ENCODE measurements at regions not wholly inside any gene's neighbourhood (a gene's known extent, or its start where the extent isn't known, plus 50 kb on each side); places are given as distances from the start of the nearest gene placed in this dataset.
"Not testable (repeated sequence)": the region's sequence is repeated elsewhere in the genome, so short reads cannot be mapped to it uniquely, and the experiment has no call there.

GRCh38 chr3:146359841-146360240 lies 108.9 kb upstream of the PLSCR4 start:
- H3K27ac ChIP-seq (ENCODE audit: insufficient read length, low read depth, low read length): no peak overlapping the region
- no peak overlapping the region for H3K23ac ChIP-seq (ENCODE audit: insufficient read length, low read depth, low read length)
- no peak overlapping the region for H2BK12ac ChIP-seq (ENCODE audit: insufficient read length, low read depth, low read length)
- H2BK15ac ChIP-seq (ENCODE audit: low read depth, low read length): no peak overlapping the region
- no peak overlapping the region for H2BK120ac ChIP-seq (ENCODE audit: low read depth, low read length, poor library complexity, severe bottlenecking)
- no peak for DNase-seq
- no peak for TF ChIP-seq CTCF (conservative IDR thresholded peaks at IDR 0.05)
- no peaks in the 10 kb centered on the region for H3K79me1 ChIP-seq (ENCODE audit: insufficient read depth, low read depth, low read length, poor library complexity, severe bottlenecking)
- no peaks in the 10 kb centered on the region for H3K4me1 ChIP-seq (ENCODE audit: insufficient read depth, low read length)
- H3K9me3 ChIP-seq (ENCODE audit: control insufficient read depth, low read depth, low read length): peaks cover 20% of the 10 kb centered on the region
- peaks cover 28 to 39% (median 36%) of the 10 kb centered on the region in 3 experiments for H3K36me3 Mint-ChIP-seq (ENCODE audit: insufficient read depth in 1 of 3, low read depth in 3 of 3)
- no peaks in the 10 kb centered on the region for H4K20me1 ChIP-seq (ENCODE audit: control insufficient read depth, insufficient read depth, insufficient read length)
- H2BK20ac ChIP-seq (ENCODE audit: low read depth, low read length, poor library complexity, severe bottlenecking): no peak overlapping the region
- H4K8ac ChIP-seq (replicated peaks; ENCODE audit: insufficient read length, low read depth, low read length): no peak overlapping the region
- H3K4me2 ChIP-seq (ENCODE audit: insufficient read depth, insufficient read length, low read length): no peak overlapping the region
- no peak overlapping the region for H3K4me3 Mint-ChIP-seq
- no peak overlapping the region for H2AFZ ChIP-seq (ENCODE audit: low read length)
- no peak overlapping the region for H4K5ac ChIP-seq (ENCODE audit: insufficient read length, low read depth, low read length)
- H3K56ac ChIP-seq (ENCODE audit: insufficient read length, low read depth, low read length): no peak overlapping the region
- H3K14ac ChIP-seq (ENCODE audit: insufficient read depth, low read length): no peak overlapping the region
- H3K27me3 ChIP-seq (ENCODE audit: insufficient read depth, low read length): no peaks in the 10 kb centered on the region
- H4K91ac ChIP-seq (ENCODE audit: insufficient read length, low read depth, low read length): no peak overlapping the region
- no CpG with 5 or more reads among the region's 1 CpG for WGBS (ENCODE audit: extremely low coverage, insufficient read length, low lambda C conversion rate)
- H3K4ac ChIP-seq (ENCODE audit: low read depth, low read length): no peak overlapping the region
- no peak overlapping the region for H3K9ac ChIP-seq (ENCODE audit: extremely low read depth, insufficient read length, low read length)
- no peaks in the 10 kb centered on the region for H3K79me2 ChIP-seq (ENCODE audit: insufficient read depth, low read length)
- H2AK5ac ChIP-seq (ENCODE audit: insufficient read length, low read length): no peak overlapping the region
- no peak overlapping the region for H2BK5ac ChIP-seq (ENCODE audit: insufficient read length, low read length)
- no peaks in the 10 kb centered on the region for H3K23me2 ChIP-seq (ENCODE audit: insufficient read length, low read depth, low read length, poor library complexity, severe bottlenecking)
- H3K27ac Mint-ChIP-seq: no peak overlapping the region
- H3K18ac ChIP-seq (ENCODE audit: insufficient read length, low read depth, low read length): no peak overlapping the region
- H3K9me3 Mint-ChIP-seq: peaks cover 23 to 31% of the 10 kb centered on the region in 2 experiments
- peaks cover 5 to 7% of the 10 kb centered on the region in 2 experiments; a peak in 2 of 4 replicates for H3K4me1 Mint-ChIP-seq
- no peak overlapping the region for H3T11ph ChIP-seq (ENCODE audit: low read length)
- no peaks in the 10 kb centered on the region for H3K27me3 Mint-ChIP-seq (ENCODE audit: low read depth)

GRCh38 chr3:146354421-146354820 lies 103.5 kb upstream of the PLSCR4 start:
- H3K79me2 ChIP-seq (ENCODE audit: insufficient read depth, low read length); H3K23me2 ChIP-seq (ENCODE audit: insufficient read length, low read depth, low read length, poor library complexity, severe bottlenecking); H2BK5ac ChIP-seq (ENCODE audit: insufficient read length, low read length); H3K79me1 ChIP-seq (ENCODE audit: insufficient read depth, low read depth, low read length, poor library complexity, severe bottlenecking); H3K4me1 ChIP-seq (ENCODE audit: insufficient read depth, low read length); H3K9me3 ChIP-seq (ENCODE audit: control insufficient read depth, low read depth, low read length); H2BK12ac ChIP-seq (ENCODE audit: insufficient read length, low read depth, low read length); H2BK120ac ChIP-seq (ENCODE audit: low read depth, low read length, poor library complexity, severe bottlenecking); H4K20me1 ChIP-seq (ENCODE audit: control insufficient read depth, insufficient read depth, insufficient read length); H4K91ac ChIP-seq (ENCODE audit: insufficient read length, low read depth, low read length); H2BK15ac ChIP-seq (ENCODE audit: low read depth, low read length); H4K5ac ChIP-seq (ENCODE audit: insufficient read length, low read depth, low read length); H2BK20ac ChIP-seq (ENCODE audit: low read depth, low read length, poor library complexity, severe bottlenecking); H3K4me3 Mint-ChIP-seq; H4K8ac ChIP-seq (replicated peaks; ENCODE audit: insufficient read length, low read depth, low read length); H3T11ph ChIP-seq (ENCODE audit: low read length); H2AK5ac ChIP-seq (ENCODE audit: insufficient read length, low read length); H3K4ac ChIP-seq (ENCODE audit: low read depth, low read length); H3K23ac ChIP-seq (ENCODE audit: insufficient read length, low read depth, low read length); H3K56ac ChIP-seq (ENCODE audit: insufficient read length, low read depth, low read length); H2AFZ ChIP-seq (ENCODE audit: low read length); H3K27me3 Mint-ChIP-seq (ENCODE audit: low read depth); H3K4me2 ChIP-seq (ENCODE audit: insufficient read depth, insufficient read length, low read length); H3K14ac ChIP-seq (ENCODE audit: insufficient read depth, low read length); H3K27ac ChIP-seq (ENCODE audit: insufficient read length, low read depth, low read length); H3K18ac ChIP-seq (ENCODE audit: insufficient read length, low read depth, low read length); H3K4me1 Mint-ChIP-seq; DNase-seq; H3K27me3 ChIP-seq (ENCODE audit: insufficient read depth, low read length); H3K9ac ChIP-seq (ENCODE audit: extremely low read depth, insufficient read length, low read length): not testable (repeated sequence)
- WGBS (ENCODE audit: extremely low coverage, insufficient read length, low lambda C conversion rate): no CpG with 5 or more reads among the region's 6 CpGs
- Mint-ChIP-seq H3K27ac (peak overlapping the region in 1 of 3 experiments; percentile 24; a peak in 2 of 7 replicates), H3K9me3 (peaks cover 14 to 24% of the 10 kb centered on the region in 2 experiments), H3K36me3 (ENCODE audit: insufficient read depth in 1 of 3, low read depth in 3 of 3) (peaks cover 10 to 39% (median 33%) of the 10 kb centered on the region in 3 experiments)

All from H9 (cell line).